ENCODE measurements at regions not wholly inside any gene's neighbourhood (a gene's known extent, or its start where the extent isn't known, plus 50 kb on each side); places are given as distances from the start of the nearest gene placed in this dataset.

DNA sequence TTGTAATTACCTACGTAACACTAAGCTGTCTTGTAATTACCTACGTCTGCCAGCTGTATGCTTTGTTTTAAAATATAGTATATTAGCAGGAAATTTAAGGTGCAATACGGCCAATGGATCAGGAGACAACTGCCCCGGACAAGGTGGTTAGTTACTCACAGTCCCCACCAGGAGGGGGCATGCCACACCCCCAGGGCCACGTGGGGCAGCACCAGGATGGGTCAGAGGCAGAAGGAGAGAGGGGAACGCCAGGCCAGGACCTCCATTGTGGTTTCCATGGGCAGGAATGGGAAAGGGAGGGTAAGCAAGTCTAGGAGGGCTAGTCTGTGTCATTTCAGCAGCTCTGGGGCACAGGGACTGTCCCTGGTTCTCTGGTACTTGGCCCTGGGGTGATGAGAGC lies 140.1 kb downstream of the URI1 start:
- Histone ChIP-seq H3K27ac (no peak overlapping the region), H3K27me3 (ENCODE audit: low read depth) (peaks cover 7% of the 10 kb centered on the region), H3K4me1 (no peaks in the 10 kb centered on the region), H3K9me3 (no peaks in the 10 kb centered on the region), H3K4me3 (no peak overlapping the region), H3K36me3 (no peaks in the 10 kb centered on the region)
- DNase-seq, result no peak
- TF ChIP-seq, protein P1, sequence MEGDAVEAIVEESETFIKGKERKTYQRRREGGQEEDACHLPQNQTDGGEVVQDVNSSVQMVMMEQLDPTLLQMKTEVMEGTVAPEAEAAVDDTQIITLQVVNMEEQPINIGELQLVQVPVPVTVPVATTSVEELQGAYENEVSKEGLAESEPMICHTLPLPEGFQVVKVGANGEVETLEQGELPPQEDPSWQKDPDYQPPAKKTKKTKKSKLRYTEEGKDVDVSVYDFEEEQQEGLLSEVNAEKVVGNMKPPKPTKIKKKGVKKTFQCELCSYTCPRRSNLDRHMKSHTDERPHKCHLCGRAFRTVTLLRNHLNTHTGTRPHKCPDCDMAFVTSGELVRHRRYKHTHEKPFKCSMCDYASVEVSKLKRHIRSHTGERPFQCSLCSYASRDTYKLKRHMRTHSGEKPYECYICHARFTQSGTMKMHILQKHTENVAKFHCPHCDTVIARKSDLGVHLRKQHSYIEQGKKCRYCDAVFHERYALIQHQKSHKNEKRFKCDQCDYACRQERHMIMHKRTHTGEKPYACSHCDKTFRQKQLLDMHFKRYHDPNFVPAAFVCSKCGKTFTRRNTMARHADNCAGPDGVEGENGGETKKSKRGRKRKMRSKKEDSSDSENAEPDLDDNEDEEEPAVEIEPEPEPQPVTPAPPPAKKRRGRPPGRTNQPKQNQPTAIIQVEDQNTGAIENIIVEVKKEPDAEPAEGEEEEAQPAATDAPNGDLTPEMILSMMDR (IDR thresholded peaks at IDR 0.05), result no peak
- intact Hi-C loops (cut with DNase I), result no loop called here
- no peak for ATAC-seq

DNA sequence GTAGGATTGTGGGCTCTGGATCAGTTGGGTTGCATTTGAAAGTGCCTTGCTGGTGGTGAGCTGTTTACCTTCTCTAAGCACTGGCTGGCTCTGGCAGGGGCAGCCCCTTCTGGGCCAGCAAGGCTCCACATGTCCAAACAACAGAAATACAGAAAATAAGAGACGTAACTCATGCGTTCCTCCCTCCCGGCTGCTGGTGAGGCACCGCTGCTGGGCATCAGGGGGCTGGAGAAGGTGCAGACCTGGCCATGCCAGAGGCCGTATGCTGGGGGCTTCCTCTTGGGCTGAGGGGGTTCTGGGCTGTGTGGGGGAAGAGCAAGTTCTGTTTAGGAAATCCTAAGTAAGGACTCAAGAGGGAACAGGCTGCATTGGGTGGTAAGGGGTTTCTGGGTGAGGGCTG lies 140.6 kb downstream of the URI1 start:
- intact Hi-C loops (cut with DNase I), result no loop called here
- no peaks in the 10 kb centered on the region for H3K4me1 ChIP-seq
- H3K4me3 ChIP-seq, result no peak overlapping the region
- H3K27me3 ChIP-seq (ENCODE audit: low read depth), result peaks cover 7% of the 10 kb centered on the region
- no peak for DNase-seq
- TF ChIP-seq, protein P1 (IDR thresholded peaks at IDR 0.05), result no peak
- ATAC-seq, result no peak
- no peak overlapping the region for H3K27ac ChIP-seq
- no peaks in the 10 kb centered on the region for H3K36me3 ChIP-seq
- no peaks in the 10 kb centered on the region for H3K9me3 ChIP-seq

DNA sequence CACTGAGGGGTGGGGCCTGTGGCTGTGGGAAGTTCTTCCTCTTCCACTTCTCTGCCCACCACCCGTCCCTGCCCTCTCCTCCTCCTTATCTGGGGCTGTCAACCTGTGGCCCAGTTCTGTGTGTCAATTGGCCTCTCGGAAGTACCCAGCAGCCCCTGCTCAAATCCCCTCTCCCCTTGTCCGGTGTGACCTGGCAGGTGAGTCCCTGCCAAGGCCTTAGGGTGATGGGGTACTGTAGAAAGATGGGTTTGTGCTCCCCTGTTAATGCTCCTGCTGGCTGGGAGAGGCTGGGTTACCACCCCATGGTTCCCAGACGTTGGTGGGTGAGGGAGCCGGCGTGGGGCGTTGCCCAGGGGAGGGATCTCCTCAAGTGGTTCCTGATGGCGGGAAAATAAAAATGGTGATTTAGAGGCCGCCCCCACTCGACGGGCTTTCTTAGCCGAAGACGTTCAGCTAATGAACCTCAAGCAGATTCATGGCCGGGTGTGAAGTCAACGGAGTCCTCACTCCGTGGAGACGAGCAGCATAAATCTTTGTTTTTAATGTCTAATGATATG lies 141.2 kb downstream of the URI1 start:
- TF ChIP-seq, protein P1 (IDR thresholded peaks at IDR 0.05), result no peak
- ATAC-seq (no peak), DNase-seq (no peak)
- no peaks in the 10 kb centered on the region for H3K4me1 ChIP-seq
- no peaks in the 10 kb centered on the region for H3K36me3 ChIP-seq
- H3K9me3 ChIP-seq, result no peaks in the 10 kb centered on the region
- H3K27ac ChIP-seq, result no peak overlapping the region
- H3K4me3 ChIP-seq, result no peak overlapping the region
- peaks cover 7% of the 10 kb centered on the region for H3K27me3 ChIP-seq (ENCODE audit: low read depth)
- intact Hi-C loops (cut with DNase I), result no loop called here

- Histone ChIP-seq H3K27me3 (ENCODE audit: low read depth) (peaks cover 7% of the 10 kb centered on the region), H3K27ac (no peak overlapping the region), H3K4me3 (no peak overlapping the region), H3K9me3 (no peaks in the 10 kb centered on the region), H3K4me1 (no peaks in the 10 kb centered on the region), H3K36me3 (no peaks in the 10 kb centered on the region)
- TF ChIP-seq, protein P1 (IDR thresholded peaks at IDR 0.05), result no peak
- DNase-seq (no peak), ATAC-seq (no peak)
- intact Hi-C loops (cut with DNase I), result no loop called here
These were observed 141.7 kb downstream of the URI1 start for GRCh38 chr19:30083701-30084156.

- Histone ChIP-seq H3K9me3 (no peaks in the 10 kb centered on the region), H3K36me3 (no peaks in the 10 kb centered on the region), H3K27me3 (ENCODE audit: low read depth) (peaks cover 7% of the 10 kb centered on the region), H3K4me3 (no peak overlapping the region), H3K4me1 (no peaks in the 10 kb centered on the region), H3K27ac (no peak overlapping the region)
- intact Hi-C loops (cut with DNase I), result no loop called here
- DNase-seq (peak; percentile 23), ATAC-seq (no peak)
- TF ChIP-seq, protein P1 (IDR thresholded peaks at IDR 0.05), result no peak
These were observed 142.4 kb downstream of the URI1 start for GRCh38 chr19:30084390-30084819.

Measured in lower lobe of right lung (tissue), 2 donors.